NT2/D1 (cell line): ENCODE measurements at regions not wholly inside any gene's neighbourhood (a gene's known extent, or its start where the extent isn't known, plus 50 kb on each side); places are given as distances from the start of the nearest gene placed in this dataset.

Experiments used
- YY1 ChIP-seq: IDR thresholded peaks from 2 replicates; pipeline ENCODE4 v1.6.1; 2011; ENCODE audit not compliant: insufficient read length, insufficient read depth
- ZNF274 ChIP-seq: IDR thresholded peaks from 2 replicates; pipeline ENCODE4 v1.6.1; 2011; ENCODE audit warnings: mild to moderate bottlenecking, low read depth, low read length

DNA sequence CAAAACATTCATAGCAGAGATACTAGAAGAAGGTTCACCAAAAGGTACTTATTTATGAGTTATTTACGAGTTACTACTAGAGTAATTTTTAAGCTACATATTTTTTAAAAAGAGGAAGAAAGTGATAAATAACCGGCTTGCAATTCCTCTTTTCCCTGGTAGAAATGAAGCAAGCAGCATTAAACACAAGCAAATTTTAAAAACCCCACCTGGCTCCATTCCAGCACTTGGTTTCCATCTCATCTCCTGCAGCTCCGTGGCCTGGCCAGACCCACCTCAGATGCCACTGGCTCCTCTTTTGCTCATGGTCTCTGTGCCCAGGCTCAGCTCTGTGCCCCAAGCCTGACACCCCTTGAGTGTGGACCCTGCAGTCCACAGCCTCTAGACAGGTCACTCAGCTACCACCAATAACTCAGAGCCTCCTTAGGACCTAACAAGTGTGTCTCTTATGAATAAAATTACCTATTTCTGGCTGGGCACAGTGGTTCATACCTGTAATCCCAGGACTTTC lies 479.5 kb downstream of the TNS3 start:
- TF ChIP-seq YY1 (no peak), ZNF274 (no peak)
